GM21528 (cell line): ENCODE measurements at regions not wholly inside any gene's neighbourhood (a gene's known extent, or its start where the extent isn't known, plus 50 kb on each side); places are given as distances from the start of the nearest gene placed in this dataset.
"Not testable (repeated sequence)": the region's sequence is repeated elsewhere in the genome, so short reads cannot be mapped to it uniquely, and the experiment has no call there.

Experiments used
- ATAC-seq: cut with Tn5 transposase; IDR thresholded peaks from one replicate; pipeline ENCODE4 v1.9.1; 2021; ENCODE audit warnings: mild to moderate bottlenecking, moderate library complexity; ENCODE audit not compliant: unreplicated experiment, low FRiP score

DNA sequence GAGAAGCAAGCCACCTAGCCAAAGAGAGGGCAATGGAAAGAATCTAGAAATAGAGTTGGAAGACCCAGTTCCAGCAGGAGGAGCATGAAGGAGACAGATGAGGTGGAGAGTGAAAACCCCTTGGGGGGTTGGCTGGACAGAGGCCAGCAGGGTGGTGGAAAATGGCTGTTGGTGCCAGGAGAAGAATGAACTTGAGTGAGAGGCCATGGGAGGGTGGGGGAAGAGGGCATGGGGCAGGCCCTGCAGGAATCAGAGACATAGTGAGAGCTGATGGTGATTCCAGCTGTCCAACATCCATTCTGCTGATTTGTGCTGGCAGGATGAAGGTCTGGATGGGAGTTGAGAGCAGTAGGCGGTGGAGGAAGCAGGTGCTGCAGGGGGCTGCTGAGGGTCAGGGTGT, 108.0 kb upstream of the TNP1 start:
- no peak for ATAC-seq

DNA sequence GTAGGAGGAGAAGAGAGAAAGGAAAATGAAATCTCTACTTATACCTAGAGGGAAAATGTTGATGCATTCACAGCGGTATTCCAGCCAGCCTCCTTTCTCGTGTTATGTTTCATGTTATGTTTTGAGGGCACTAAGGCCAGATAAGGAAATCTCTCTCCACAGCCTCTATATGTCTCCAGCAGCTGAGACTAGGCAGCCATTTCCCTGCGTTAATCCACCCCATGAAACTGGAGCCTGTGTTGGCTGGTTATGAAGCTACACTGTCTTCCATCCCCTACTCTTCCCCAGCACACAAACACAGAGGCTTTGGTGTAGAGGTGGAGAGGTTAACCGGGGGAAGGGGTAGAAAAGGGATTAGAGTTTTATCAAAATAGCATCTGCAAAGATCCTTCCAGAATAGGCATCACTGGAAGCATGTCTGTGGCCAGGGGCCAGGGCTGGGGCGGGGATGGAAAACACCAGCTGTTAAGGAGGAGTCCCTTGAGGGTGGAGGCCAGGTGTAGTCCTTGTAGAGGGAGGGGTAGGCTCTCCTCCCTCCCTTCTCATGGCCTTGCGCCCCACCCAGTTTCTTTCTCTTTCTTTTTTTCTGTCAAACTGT, 100.9 kb upstream of the TNP1 start:
- ATAC-seq, result no peak

DNA sequence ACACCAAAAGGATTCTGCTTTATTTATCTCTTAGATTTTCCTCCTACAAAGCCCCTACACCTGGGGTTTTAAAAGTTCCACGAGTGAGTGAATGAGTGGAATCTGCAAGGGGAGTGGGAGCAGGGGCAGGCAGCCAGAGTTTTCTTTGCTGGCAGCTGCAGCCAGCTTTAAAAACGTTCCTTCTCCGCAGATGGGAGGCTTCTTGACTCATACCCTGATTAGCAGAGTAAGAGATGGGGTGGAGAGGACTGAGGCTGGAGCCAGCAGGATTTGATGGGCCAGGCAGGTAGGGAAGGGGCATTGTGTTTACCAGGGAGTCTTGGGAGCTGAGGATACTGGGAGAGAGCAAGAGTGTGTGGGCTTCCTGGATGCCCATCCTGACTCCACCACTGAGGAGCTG, 99.6 kb upstream of the TNP1 start:
- ATAC-seq, result no peak

DNA sequence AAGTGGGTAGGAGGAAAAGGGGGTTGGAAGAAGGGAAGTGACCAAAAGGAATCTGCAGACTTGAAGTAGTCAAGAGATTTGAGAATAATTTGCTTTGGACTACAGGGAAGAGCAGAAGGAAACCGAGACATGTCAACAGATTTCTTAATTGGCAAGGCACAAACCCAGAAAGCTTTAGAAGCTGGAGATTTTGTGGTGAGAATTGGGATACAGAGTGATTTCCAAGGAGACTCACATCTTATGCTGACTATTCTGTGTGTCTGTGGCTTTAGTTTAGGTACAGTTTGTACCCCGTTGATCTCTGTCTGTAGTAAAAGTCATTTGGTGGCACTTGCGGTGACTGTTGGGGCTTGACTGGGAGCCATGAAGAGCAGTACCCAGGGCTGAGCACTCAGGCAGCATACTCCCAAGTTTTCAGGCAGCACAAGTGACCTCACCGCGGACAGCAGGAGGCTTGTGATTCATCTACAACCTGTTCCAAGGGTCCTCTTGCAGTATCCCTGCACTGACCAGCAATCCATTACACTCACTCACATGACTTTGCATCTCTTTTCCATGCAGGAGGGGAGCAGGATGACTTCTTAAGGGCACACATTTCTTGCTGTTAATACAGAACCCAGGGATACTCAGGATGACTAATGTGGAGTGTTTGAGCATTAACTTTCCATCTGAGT, 97.1 kb upstream of the TNP1 start:
- no peak for ATAC-seq

DNA sequence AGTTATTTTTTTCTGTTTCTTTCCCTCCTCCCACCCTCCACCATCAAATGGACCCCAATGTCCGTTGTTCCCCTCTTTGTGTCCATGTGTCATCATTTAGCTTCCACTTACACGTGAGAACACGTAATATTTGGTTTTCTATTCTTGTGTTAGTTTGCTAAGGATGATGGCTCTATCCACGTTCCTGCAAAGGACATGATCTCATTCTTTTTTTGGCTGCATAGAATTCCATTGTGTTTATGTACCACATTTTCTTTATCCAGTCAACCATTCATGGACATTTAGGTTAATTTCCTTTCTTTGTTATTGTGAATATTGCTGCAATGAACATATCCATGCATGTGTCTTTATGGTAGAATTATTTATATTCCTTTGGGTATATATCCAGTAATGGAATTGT, 91.3 kb upstream of the TNP1 start:
- no peak for ATAC-seq

DNA sequence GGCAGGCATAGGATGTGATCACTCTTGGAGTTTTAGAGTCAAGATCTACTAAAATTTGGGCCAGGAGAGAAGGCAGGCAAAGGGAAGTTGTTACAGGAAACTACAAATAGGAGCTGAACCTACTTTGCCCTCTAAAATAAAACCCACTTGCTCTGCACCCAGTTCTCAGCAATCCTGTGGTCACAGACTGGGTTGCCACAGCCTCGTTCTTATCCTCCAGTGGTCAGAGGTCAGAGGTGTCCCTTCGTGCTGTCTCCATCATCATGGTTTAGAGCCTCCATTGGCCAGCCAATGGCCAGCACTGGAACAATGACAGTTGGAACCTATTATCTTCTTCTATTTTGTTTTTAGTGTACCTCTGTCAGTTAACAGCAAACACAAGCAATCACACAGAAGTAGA, 90.7 kb upstream of the TNP1 start:
- no peak for ATAC-seq

DNA sequence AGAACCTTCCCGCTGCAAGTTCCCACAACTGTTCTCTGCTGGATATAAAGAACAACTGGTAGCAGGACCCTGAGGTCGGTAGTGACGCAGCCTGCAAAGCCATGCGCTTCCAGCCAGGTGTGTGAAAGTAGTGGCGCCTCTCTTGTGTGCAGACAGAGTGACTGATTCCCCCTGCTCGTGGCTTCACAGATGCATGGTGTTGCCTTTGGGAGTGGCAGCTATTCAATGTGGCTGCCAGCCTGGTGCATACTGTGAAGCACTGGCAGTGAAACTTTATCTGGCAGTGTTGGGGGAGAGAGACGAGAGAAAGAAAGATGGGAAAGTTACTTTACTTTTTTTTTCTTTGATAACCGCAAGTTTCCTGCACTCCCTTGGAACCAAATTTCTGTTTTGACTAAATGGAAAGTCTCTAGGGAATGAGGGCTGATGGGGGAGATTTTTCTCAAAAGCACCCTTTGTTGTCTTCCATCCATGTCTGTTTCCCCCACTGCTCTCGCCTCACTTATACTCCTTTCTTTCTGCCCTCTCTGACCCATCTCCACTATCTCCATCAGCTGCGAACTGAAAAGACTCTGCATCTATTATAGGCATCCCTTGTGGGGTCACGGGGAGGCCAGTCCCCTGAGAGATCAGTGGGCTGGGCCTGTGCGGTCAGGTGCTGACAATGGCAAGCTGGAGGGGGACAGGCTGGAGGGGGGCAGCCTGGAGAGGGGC, 90.0 kb upstream of the TNP1 start:
- ATAC-seq, result no peak

DNA sequence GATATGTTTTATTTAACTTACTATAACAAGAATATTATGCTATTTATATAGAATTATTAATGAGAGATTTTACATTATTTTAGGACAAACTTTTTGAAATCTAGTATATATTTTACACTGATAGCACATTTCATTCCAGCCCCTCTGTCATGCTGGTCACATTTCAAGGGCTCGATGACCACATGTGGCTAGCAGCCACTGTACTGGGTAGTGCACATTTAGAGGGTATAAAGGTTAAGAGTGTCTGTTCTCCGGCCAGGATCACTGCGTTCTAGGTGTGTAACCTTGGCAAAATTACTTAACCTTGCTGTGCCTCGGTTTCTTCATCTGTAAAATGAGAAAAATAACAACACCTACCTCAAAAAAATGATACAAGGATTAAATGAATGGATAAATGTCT, 87.2 kb upstream of the TNP1 start:
- ATAC-seq, result no peak

DNA sequence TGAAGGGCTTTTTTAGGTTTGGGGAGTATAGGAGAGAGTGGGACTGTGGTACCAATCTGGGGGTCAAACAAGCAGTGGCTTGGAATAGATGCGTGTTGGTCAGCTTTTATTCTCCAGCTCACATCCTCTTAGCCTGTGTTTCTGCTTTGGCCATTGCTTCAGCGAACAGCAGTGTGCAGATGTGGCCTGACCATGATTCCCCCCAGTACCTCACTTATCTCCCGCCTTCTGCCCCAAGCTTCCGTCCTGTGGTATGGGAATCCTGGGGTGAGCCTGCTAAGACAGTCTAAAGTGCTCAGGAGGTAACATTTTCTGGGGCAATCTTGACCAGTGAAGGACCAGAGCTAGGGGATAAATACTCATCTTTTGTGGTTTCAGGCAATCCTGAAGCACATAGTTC, 84.9 kb upstream of the TNP1 start:
- ATAC-seq, result no peak

DNA sequence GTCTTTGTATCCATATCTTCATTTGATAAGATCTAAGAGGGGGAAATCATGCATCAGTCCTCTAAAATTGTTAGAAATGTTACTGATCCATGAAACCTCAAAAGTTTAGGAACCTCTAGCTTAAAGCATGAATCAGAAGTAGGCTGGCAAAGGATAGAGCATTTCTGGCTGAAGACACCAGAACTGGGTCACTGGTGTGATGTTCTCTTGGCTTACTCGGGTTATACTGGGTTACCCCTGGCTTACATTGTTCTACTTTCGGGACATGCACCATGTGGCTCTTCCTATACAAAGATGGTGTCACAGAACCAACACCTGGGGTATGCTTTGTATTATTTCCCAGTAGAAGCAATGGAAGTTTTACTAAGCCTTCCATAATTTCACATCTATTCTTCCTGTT, 83.2 kb upstream of the TNP1 start:
- no peak for ATAC-seq

DNA sequence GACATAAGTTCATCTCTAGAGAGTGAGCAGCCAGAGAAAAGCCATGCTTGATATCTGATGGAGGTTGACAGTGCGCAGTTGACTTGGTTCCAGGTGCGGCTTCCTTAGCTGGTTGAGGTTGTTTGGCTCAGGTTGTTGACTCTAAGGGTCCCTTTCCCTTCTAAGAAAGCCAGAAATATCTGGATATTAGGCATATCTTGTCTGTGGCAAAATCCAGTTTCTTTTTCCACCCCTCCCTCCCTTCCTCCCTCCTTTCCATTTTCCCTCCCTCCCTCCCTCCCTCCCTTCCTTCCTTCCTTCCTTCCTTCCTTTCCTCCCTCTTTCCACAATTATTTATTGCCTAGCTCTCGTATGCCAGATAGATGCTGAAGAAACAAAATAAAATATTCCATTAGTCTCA, 82.6 kb upstream of the TNP1 start:
- no peak for ATAC-seq

DNA sequence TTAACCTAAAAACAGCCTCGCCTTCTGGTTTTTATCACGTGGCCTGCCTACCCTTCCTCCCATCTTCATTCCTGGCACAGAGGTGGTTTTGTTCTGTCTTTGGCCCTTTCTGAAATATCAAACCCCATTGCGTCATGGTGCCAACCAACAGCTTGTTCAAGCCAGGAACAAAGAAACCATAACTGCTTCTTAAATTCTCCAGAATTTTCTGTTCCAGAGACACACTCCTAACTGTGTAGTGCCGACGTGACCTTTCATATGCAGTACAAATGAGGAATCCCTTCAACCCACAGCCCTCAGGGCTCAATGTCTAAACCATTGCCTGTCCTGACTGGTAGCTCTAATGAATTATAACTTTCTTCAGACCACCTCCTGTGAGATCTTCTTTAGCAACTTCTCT, 82.2 kb upstream of the TNP1 start:
- ATAC-seq, result no peak

DNA sequence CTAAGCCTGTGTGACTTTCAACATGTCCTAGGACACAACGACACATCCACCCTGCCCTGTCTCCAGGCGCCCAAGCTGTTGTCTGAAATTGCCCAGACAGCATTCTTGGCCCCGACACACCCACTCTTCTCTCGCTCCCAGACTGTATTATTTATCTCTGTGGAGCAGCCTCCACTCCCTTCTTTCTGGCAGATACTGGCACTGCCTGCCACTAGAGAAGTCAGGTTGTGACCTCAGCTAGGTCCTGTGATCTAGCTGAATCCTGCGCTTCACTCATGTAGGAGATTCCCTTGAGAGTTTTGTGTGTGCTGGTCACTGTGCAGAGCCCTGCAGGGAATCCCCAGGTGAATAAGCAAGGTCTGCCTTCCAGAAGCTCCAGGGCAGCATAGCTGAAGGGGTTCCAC, 77.1 kb upstream of the TNP1 start:
- no peak for ATAC-seq

DNA sequence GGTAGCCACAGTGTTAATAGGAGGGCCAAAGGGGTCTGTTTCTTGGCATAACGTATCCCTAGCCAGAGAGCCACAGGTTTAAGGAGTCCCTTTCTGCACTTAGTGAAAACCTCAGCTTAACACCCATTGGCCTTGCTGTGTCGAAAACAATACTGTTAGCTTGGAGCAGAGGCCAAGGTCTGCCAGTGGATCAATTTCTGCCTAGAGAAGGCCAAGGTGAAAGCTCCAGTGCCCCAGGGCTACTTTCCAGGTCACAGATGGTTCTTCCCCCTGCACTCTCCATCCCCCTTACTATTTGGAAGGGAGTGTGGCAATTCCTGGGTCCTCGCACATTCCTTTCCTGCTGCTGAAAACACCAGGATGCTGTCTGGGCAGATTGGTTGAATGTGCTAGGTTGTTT, 74.8 kb upstream of the TNP1 start:
- ATAC-seq, result no peak

DNA sequence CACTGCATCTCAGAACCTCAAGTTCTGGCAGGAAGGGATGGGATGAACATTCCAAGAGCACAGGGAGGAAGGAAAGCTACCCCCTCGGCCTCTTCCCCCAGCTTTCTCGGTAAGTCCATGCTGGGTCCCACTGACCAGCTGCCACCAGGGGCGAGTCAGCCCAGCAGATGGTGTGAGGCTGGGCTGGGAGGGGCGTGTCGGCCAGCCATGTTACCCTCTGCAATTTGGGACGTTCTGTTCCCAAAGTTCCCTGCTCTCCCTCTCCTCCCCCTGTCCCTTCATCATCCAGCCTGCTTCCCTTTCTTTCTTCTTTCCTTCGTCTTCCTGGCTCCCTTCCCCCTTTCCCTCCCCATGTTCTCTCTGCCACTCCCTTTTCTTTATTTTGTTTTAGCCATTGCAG, 74.3 kb upstream of the TNP1 start:
- ATAC-seq, result no peak

DNA sequence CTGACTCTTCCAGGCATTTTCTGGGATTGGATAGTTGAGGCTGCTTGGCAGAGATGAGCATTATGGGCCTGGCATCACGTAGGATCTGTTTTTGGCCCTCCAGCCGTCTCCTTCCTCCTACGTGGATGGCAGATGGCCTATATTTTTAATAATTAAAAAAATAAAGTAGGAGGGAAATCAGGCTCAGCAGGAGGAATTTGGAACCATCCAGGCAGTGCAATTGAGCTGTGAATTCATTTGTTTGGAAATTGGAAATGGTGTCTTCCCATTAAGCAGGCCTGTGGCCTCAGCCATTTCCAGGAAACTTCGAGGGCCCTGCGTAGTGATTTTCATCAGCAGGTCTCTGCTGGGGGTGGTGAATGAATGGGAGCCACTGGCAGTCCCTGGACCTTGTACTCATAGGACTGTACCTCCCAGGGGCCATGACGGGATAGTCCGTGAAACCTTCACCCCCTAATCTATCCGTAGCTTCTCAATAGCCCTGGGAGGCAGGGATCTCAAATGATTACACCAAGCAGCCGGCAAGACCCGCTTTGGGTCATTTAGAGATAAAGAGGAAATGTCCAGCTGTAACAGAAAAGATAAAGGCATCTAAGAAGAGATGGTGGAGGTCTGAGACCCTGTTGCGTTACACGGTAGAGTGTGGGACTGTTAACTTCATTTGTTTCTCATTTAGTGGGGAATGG, 73.1 kb upstream of the TNP1 start:
- ATAC-seq, result no peak

DNA sequence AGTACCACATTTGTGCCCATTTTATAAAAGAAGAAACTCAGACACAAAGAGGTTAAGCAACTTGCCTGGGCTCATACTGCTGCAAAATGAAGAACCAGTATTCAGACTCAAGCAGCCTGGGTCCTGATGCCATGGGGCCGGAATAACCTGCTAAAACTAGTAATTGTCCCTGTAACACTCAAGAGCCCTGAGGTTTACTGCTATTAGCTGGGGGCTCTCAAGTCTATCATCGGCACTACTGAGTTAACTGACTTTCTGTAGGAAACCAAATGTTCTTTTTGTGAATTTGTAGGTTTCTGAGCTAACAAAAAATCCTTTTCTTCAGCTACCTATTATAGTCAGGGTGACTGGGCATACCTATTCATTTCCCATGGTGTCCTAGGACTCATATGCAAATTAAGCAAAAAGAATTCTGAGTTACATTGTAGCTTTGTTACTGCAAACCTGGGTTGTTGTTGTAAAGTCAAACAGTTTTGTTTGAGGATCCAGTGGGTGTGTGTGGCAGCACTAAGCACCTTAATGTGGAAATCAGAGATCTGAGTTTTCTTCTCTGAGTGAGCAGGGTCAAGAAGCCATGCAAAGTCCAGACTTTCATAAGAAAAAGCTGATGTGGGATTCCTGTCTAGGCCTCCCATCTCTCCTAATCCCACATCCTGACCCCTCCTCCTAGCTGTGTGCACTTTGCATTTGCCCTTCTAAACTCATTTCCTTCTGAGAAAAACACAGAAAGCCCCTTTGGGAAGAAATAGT, 72.4 kb upstream of the TNP1 start:
- no peak for ATAC-seq

DNA sequence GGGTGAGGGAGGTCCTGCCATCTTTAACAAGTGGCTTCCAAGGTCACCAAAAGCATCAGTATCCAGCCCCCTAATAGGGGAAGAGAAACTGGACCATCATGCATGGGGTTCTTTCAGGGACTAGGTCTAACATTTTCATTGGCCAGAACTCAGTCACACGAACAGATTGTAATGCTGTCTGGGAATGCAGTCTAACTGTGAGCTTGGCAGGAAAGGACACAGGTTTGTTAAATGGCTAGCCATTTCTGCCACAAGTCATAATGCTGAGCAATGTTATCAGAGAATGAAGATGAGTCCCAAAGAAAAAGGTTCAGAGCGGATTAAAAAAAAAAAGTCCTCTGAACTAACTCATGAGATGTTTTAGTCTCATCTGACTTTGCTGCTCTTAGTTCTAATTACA, 70.9 kb upstream of the TNP1 start:
- no peak for ATAC-seq

DNA sequence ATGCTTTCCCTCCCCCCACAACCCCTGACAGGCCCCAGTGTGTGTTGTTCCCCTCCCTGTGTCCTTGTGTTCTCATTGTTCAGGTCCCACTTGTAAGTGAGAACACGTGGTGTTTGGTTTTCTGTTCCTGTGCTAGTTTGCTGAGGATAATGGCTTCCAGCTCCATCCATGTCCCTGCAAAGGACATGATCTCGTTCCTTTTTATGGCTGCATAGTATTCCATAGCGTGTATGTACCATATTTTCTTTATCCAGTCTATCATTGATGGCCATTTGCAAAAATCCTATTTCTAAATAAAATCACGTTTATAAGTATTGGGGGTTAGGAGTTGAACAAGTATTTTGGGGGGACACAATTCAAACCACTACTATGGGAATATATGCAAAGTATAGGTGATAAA, 69.5 kb upstream of the TNP1 start:
- not testable (repeated sequence) for ATAC-seq

DNA sequence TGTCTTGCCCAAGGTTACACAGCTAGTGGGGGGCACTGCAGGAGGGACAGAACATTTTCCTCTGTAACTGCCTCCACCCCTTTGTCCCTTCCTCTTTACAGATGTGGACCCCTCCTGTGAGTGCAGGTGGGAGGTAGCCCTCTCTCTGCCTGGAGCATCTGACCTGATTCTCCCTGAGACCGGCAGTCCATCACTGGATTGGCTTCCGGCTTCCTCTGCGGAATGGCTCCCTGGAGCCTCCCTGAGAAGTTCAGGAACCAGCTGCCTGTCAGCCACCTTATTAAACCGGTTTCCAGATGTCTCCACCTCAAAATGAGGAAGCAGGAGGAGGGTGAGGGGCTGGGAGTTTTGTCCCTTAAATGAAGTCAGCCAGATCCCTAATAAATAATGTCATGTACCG, 67.3 kb upstream of the TNP1 start:
- ATAC-seq, result no peak
